ENCODE measurements at regions not wholly inside any gene's neighbourhood (a gene's known extent, or its start where the extent isn't known, plus 50 kb on each side); places are given as distances from the start of the nearest gene placed in this dataset.

DNA sequence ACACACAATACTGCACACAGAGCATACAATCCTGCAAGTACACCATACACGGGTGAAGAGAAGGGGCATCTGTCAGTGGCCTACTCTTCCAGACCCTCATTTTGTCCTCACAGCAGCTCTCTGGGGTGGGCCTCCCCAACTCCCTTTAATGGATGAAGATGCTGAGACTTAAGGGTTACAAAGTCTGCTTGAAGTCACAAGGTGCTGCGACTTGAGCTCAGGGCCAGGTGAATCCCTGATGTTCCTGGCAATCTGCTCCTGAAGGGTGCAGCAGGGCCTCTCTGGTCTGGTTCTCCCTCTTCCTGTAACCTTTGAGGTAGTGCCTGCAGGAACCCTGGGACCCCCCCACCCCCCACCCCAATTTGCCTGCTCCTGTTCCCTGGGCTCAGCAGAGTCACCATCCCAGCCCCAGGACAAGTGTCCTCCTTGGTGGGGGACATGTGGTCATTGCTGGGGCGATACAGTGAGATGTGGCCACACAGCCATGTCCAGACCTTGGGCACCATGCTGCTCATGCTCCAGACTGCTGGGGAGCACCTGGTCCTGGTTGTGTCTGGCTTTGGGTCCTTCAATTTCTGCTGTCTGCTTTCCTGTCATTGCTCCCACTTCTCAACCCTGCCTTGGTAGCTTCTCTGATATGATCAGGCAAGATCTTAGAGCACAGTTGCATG is 107.5 kb downstream of the METRNL start:
- Histone ChIP-seq H2AFZ (ENCODE audit: low read depth, low read length) (no peak overlapping the region), H4K20me1 (ENCODE audit: insufficient read depth, low read length) (no peaks in the 10 kb centered on the region), H3K27ac (ENCODE audit: low read depth, low read length) (no peak overlapping the region), H3K27me3 (ENCODE audit: insufficient read depth, low read length) (peaks cover 16% of the 10 kb centered on the region), H3K4me2 (ENCODE audit: low read length) (no peak overlapping the region), H3K79me2 (ENCODE audit: insufficient read depth, low read length) (no peaks in the 10 kb centered on the region), H3K36me3 (ENCODE audit: insufficient read depth, low read length) (no peaks in the 10 kb centered on the region), H3K4me3 (ENCODE audit: insufficient read depth, low read depth, low read length) (no peak overlapping the region), H3K9me3 (ENCODE audit: insufficient read depth, low read depth, low read length) (peaks cover 9% of the 10 kb centered on the region), H3K4me1 (ENCODE audit: insufficient read depth, low read length) (peaks cover 5% of the 10 kb centered on the region), H3K9ac (ENCODE audit: low read length) (no peak overlapping the region)
- Mint-ChIP-seq H3K27ac (ENCODE audit: unreplicated experiment) (no peak overlapping the region), H3K9me3 (ENCODE audit: unreplicated experiment) (peaks cover 20% of the 10 kb centered on the region), H3K4me3 (ENCODE audit: unreplicated experiment) (no peak overlapping the region), H3K36me3 (ENCODE audit: low read depth, unreplicated experiment) (no peaks in the 10 kb centered on the region), H3K27me3 (ENCODE audit: low read depth, unreplicated experiment) (peaks cover 28% of the 10 kb centered on the region), H3K4me1 (ENCODE audit: low read depth, unreplicated experiment) (no peaks in the 10 kb centered on the region)
- no peak for DNase-seq (ENCODE audit: low read depth)
- TF ChIP-seq EZH2 (IDR thresholded peaks at IDR 0.05; ENCODE audit: insufficient read depth, low read length): no peak
- TF ChIP-seq, protein P1, sequence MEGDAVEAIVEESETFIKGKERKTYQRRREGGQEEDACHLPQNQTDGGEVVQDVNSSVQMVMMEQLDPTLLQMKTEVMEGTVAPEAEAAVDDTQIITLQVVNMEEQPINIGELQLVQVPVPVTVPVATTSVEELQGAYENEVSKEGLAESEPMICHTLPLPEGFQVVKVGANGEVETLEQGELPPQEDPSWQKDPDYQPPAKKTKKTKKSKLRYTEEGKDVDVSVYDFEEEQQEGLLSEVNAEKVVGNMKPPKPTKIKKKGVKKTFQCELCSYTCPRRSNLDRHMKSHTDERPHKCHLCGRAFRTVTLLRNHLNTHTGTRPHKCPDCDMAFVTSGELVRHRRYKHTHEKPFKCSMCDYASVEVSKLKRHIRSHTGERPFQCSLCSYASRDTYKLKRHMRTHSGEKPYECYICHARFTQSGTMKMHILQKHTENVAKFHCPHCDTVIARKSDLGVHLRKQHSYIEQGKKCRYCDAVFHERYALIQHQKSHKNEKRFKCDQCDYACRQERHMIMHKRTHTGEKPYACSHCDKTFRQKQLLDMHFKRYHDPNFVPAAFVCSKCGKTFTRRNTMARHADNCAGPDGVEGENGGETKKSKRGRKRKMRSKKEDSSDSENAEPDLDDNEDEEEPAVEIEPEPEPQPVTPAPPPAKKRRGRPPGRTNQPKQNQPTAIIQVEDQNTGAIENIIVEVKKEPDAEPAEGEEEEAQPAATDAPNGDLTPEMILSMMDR (IDR thresholded peaks at IDR 0.05; ENCODE audit: insufficient read depth, low read depth, low read length): no peak
- no peak for FAIRE-seq

DNA sequence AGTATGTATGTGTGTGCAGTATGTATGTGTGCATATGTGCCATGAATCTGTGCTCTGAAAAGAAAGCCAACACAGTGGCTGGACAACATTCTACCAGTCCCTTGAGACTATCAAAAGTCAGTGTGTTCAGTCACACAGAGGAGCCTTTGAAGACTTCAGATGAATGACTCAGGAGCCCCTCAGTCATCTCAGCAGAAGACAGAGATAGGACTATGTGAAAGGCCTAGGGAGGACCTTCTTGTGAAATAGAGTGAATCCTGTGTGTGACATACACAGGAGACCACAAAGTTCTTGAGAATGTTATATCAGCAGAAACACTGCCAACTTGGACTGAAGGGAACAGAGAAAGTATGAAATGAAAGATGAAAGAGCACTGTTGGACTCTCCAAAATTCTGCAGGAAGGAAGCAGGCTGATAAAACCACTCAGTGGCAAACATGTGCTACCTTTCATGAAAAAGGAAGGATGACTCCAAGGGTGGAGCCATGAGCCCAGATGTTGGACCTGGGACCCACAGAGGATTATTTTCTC is 108.4 kb downstream of the METRNL start:
- Mint-ChIP-seq H3K4me3 (ENCODE audit: unreplicated experiment) (no peak overlapping the region), H3K4me1 (ENCODE audit: low read depth, unreplicated experiment) (no peaks in the 10 kb centered on the region), H3K9me3 (ENCODE audit: unreplicated experiment) (peaks cover 20% of the 10 kb centered on the region), H3K27ac (ENCODE audit: unreplicated experiment) (no peak overlapping the region), H3K27me3 (ENCODE audit: low read depth, unreplicated experiment) (peaks cover 28% of the 10 kb centered on the region), H3K36me3 (ENCODE audit: low read depth, unreplicated experiment) (no peaks in the 10 kb centered on the region)
- Histone ChIP-seq H3K79me2 (ENCODE audit: insufficient read depth, low read length) (no peaks in the 10 kb centered on the region), H3K4me3 (ENCODE audit: insufficient read depth, low read depth, low read length) (no peak overlapping the region), H3K4me1 (ENCODE audit: insufficient read depth, low read length) (peaks cover 5% of the 10 kb centered on the region), H3K27ac (ENCODE audit: low read depth, low read length) (no peak overlapping the region), H3K9ac (ENCODE audit: low read length) (no peak overlapping the region), H3K9me3 (ENCODE audit: insufficient read depth, low read depth, low read length) (peaks cover 9% of the 10 kb centered on the region), H3K4me2 (ENCODE audit: low read length) (no peak overlapping the region), H3K27me3 (ENCODE audit: insufficient read depth, low read length) (peaks cover 16% of the 10 kb centered on the region), H3K36me3 (ENCODE audit: insufficient read depth, low read length) (no peaks in the 10 kb centered on the region), H2AFZ (ENCODE audit: low read depth, low read length) (no peak overlapping the region), H4K20me1 (ENCODE audit: insufficient read depth, low read length) (no peaks in the 10 kb centered on the region)
- FAIRE-seq (no peak), DNase-seq (ENCODE audit: low read depth) (no peak)
- no peak for TF ChIP-seq EZH2 (IDR thresholded peaks at IDR 0.05; ENCODE audit: insufficient read depth, low read length)
- TF ChIP-seq, protein P1 (IDR thresholded peaks at IDR 0.05; ENCODE audit: insufficient read depth, low read depth, low read length): no peak

Measured in astrocyte (in vitro differentiated cells and primary cell).